Transverse colon (tissue), 4 donors: ENCODE measurements at regions not wholly inside any gene's neighbourhood (a gene's known extent, or its start where the extent isn't known, plus 50 kb on each side); places are given as distances from the start of the nearest gene placed in this dataset.
"Not testable (repeated sequence)": the region's sequence is repeated elsewhere in the genome, so short reads cannot be mapped to it uniquely, and the experiment has no call there.

ENCODE experiments used
- DNase-seq: peaks from one replicate; pipeline ENCODE4 v3.0.0-alpha.2; 2019
- H3K27ac ChIP-seq, 4 donors: fragments of 200-600 bp; sonication (generic); 2 replicates each; pipeline ENCODE4 v1.5.1; 2016 to 2018; ENCODE audit warnings: inconsistent platforms in 4 of 4
- H3K27me3 ChIP-seq: fragments of 200-600 bp; sonication (generic); 2 replicates; pipeline ENCODE4 v1.5.1; 2017; ENCODE audit warnings: inconsistent platforms
- H3K36me3 ChIP-seq, 4 donors: fragments of 200-600 bp; sonication (generic); 2 replicates each; pipeline ENCODE4 v1.5.1; 2017 to 2019; ENCODE audit warnings: inconsistent platforms in 4 of 4
- H3K4me1 ChIP-seq, 4 donors: fragments of 200-600 bp; sonication (generic); 2 replicates each; pipeline ENCODE4 v1.5.1; 2017 to 2020; ENCODE audit warnings: inconsistent platforms in 4 of 4
- H3K4me3 ChIP-seq, 4 donors: fragments of 200-600 bp; sonication (generic); 1 replicate in 1 of 4; 2 replicates in 3 of 4; pipeline versions ENCODE4 v1.5.1 to v1.6.1; 2017 to 2019; ENCODE audit warnings: inconsistent platforms in 4 of 4
- H3K9me3 ChIP-seq, 2 donors: fragments of 200-600 bp; sonication (generic); 2 replicates each; pipeline ENCODE4 v1.5.1; 2017 to 2019; ENCODE audit warnings: inconsistent platforms in 2 of 2
- EP300 ChIP-seq: sonication (generic); formaldehyde crosslinking; IDR thresholded peaks from one replicate; pipeline ENCODE4 v1.6.1; 2017; ENCODE audit warnings: antibody characterized with exemption, low read depth
- POLR2A ChIP-seq: fragments of 450-650 bp; IDR thresholded peaks from one replicate; pipeline ENCODE4 v1.6.1; 2016; ENCODE audit warnings: antibody characterized with exemption, mild to moderate bottlenecking, moderate library complexity
- POLR2AphosphoS5 ChIP-seq, 3 donors: sonication (generic); formaldehyde crosslinking; IDR thresholded peaks; one replicate each; pipeline ENCODE4 v1.6.1; 2016; ENCODE audit warnings: antibody characterized with exemption in 3 of 3
- WGBS, 2 donors: methylation state at CpG; one replicate each; pipeline ENCODE4 v1.1.5; 2018; ENCODE audit warnings: low coverage in 1 of 2; 5-methylcytosine and 5-hydroxymethylcytosine counted together
- in situ Hi-C, 4 donors: fragments of 200-750 bp; cut with MboI; loops; one replicate each; pipeline versions ENCODE4 v1.15.0 to v1.15.1; 2017; ENCODE audit warnings: low sequenced_read_pairs in 3 of 4, low pct_ligation_motif_present in 1 of 4, low pct_unique_long_range_greater_than_20kb in 1 of 4
- intact Hi-C: fragments of 100-400 bp; cut with DNase I; formaldehyde crosslinking; loops from one replicate; pipeline ENCODE4 v1.15.1; 2023; ENCODE audit warnings: low total_unique reads
- TF ChIP-seq, protein P1 (sequence below), 5 experiments: fragments of 200-600 bp in 3 of 5; fragments of 450-650 bp in 2 of 5; sonication (generic) in 3 of 5; IDR thresholded peaks; 1 replicate in 2 of 5; 2 replicates in 3 of 5; pipeline ENCODE4 v1.5.1; 2016 to 2017; ENCODE audit warnings: antibody characterized with exemption in 5 of 5, inconsistent platforms in 3 of 5, mild to moderate bottlenecking in 2 of 5, moderate library complexity in 1 of 5

DNA sequence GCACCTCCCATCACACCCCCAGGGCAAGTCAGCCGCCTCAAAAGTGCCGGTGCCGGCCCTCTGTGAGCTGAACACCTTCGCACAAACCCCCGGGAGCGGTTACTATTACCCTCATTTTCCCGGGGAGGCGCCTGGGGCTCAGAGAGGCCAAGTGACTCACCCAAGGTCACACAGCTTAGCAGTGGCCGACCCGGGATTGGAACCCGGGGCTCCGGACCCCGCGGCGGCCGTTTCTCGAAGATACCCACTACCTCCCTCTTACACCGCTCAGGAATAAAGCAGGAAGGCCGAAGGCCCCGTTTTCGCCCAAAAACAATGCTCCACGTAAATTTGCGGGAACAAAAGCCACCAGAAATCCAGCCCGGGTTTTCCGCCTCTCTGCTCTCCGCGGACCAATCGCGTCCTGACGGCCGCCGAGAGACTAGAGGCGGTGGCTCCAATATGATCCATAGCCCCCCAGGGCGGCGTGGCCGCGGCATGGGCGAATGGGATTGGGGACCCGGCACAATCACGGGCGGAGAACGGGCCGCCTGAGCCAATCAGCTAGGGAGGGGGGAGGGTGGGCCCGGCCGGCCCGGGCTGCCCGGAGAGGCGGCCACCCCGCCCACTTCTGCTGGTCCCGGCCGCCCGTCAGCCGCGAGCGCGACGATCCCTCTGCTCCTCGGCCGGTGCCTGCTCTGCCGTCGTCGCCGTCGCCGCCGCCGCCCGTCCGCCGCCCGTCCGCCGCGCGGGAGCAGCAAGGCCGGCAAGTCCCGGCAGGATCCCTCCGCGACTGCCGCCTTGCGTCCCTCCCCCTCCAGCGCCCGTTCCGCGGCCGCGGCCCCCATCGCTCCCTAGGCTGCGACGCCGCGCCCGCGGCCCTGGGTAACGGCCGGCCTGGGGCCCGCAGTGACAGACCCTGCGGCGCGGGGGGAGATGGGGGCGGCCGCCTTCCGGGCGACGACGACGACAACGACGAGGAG is 177.0 kb downstream of the OR4M2 start:
- Histone ChIP-seq H3K4me1 (no peaks in the 10 kb centered on the region), H3K4me3 (no peak overlapping the region), H3K9me3 (no peaks in the 10 kb centered on the region), H3K36me3 (no peaks in the 10 kb centered on the region), H3K27me3 (no peaks in the 10 kb centered on the region), H3K27ac (no peak overlapping the region)
- DNase-seq: no peak
- TF ChIP-seq, protein P1, sequence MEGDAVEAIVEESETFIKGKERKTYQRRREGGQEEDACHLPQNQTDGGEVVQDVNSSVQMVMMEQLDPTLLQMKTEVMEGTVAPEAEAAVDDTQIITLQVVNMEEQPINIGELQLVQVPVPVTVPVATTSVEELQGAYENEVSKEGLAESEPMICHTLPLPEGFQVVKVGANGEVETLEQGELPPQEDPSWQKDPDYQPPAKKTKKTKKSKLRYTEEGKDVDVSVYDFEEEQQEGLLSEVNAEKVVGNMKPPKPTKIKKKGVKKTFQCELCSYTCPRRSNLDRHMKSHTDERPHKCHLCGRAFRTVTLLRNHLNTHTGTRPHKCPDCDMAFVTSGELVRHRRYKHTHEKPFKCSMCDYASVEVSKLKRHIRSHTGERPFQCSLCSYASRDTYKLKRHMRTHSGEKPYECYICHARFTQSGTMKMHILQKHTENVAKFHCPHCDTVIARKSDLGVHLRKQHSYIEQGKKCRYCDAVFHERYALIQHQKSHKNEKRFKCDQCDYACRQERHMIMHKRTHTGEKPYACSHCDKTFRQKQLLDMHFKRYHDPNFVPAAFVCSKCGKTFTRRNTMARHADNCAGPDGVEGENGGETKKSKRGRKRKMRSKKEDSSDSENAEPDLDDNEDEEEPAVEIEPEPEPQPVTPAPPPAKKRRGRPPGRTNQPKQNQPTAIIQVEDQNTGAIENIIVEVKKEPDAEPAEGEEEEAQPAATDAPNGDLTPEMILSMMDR (IDR thresholded peaks at IDR 0.05): no peak
- TF ChIP-seq POLR2A: no peak
- no peak for TF ChIP-seq EP300
- no peak for TF ChIP-seq POLR2AphosphoS5 (IDR thresholded peaks at IDR 0.05)
- WGBS, 2 donors: 85% methylated on average over 96 of the region's 109 CpGs; no CpG with 5 or more reads in 1 of the 2 donors
- in situ Hi-C loops: no loop called here
- intact Hi-C loops: no loop called here

DNA sequence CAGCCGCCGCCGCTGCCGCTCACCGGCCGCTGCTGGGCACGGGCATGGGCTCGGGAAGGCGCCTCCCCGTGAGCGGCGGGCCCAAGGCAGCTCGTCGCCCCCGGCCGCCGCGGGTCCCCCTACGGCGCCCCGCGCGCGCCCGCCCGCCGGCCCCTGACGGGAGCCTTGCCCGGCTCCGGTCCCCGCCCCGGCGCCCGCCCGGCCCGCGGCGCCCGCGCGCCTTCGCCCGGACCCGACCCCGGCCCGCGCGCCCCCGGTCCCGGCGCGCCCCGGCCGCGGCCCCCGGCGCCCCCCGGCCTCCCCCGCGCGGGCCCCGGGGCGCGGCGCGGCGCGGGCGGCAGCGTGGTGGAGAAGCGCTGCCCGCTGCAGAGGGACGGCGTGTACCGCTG is 177.7 kb downstream of the OR4M2 start:
- H3K9me3 ChIP-seq: no peaks in the 10 kb centered on the region
- no peak overlapping the region for H3K27ac ChIP-seq
- DNase-seq: no peak
- 86 to 89% methylated on average over 5 to 71 of the region's 75 CpGs for WGBS, 2 donors
- no peak overlapping the region for H3K4me3 ChIP-seq
- in situ Hi-C loops: no loop called here
- no peaks in the 10 kb centered on the region for H3K27me3 ChIP-seq
- intact Hi-C loops: no loop called here
- no peaks in the 10 kb centered on the region for H3K4me1 ChIP-seq
- TF ChIP-seq POLR2AphosphoS5 (IDR thresholded peaks at IDR 0.05) (no peak), EP300 (no peak), POLR2A (no peak)
- TF ChIP-seq, protein P1 (IDR thresholded peaks at IDR 0.05): no peak
- H3K36me3 ChIP-seq: no peaks in the 10 kb centered on the region

DNA sequence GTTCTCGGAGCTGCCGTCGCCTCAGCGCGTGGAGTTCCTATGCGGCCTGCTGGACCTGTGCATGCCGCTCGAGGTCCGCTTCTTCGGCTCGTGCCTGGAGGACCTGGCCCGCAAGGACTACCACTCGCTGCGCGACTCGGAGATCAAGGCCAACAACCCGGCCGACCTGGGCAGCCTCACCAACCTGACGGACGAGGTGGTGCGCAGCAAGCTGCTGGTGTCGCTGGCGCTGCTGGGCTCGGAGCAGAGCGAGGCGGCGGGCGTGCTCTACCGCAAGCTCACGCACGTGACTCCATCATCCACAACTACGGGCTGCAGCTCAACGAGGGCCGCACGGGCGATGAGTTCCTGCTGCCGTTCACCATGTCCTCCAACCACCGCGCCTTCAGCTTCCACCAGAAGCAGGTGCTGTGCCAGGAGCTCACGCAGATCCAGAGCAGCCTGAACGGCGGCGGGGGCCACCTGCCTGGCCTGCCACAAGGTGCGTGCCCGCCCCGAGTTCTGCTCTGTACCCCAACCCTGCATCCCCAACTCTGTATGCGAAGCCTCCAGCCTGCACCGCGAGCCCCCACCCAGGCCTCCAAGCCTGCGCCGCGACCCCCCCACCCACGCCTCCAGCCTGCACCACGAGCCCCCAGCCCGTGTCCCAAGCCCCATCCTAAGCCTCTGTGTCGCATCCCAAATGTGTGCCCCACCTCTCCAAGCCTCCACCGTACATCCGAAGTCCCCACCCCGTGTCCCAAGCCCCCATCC is 178.2 kb downstream of the OR4M2 start:
- WGBS, 2 donors: 84% methylated on average over 59 of the region's 59 CpGs; no CpG with 5 or more reads in 1 of the 2 donors
- no peak for DNase-seq
- no peaks in the 10 kb centered on the region for H3K27me3 ChIP-seq
- H3K36me3 ChIP-seq: no peaks in the 10 kb centered on the region
- no peak overlapping the region for H3K27ac ChIP-seq
- H3K4me1 ChIP-seq: no peaks in the 10 kb centered on the region
- TF ChIP-seq POLR2A (no peak), EP300 (no peak), POLR2AphosphoS5 (IDR thresholded peaks at IDR 0.05) (no peak)
- TF ChIP-seq, protein P1 (IDR thresholded peaks at IDR 0.05): no peak
- no peaks in the 10 kb centered on the region for H3K9me3 ChIP-seq
- no peak overlapping the region for H3K4me3 ChIP-seq
- intact Hi-C loops: no loop called here
- in situ Hi-C loops: no loop called here

DNA sequence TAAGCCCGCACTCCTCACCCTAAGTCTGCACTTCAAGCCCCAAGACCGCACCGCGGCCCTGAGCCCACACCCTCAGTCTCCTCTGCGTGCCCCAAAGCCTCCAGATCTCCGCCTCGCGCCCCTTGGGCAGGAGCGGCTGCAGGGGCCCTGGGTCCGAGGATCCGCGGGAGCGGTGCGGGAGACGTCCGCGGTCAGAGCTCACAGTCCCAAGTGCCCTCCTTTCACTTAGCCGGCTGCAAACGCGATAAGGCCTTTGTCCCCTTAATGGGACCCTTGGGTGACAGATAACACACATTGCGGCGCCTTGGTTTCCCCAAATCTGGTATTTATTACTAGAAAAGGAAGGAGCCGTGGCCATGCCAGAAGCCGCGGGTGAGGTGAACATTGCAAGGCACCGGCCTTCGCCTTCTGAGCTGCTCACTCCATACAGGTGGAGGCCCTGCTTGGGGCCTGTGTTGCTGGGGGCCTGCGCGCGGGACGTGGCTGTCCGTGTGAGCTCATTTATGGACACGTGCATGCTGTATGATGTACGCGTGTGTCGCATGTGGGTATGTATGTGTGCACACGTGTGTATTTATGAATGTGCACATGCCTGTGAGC is 178.9 kb downstream of the OR4M2 start:
- H3K27me3 ChIP-seq, H3K4me1 ChIP-seq, DNase-seq, in situ Hi-C loops, intact Hi-C loops, H3K9me3 ChIP-seq, H3K27ac ChIP-seq, H3K36me3 ChIP-seq, H3K4me3 ChIP-seq: not testable (repeated sequence)
- WGBS, 2 donors: 80 to 91% methylated on average over 2 to 37 of the region's 37 CpGs
